ENCODE measurements at regions not wholly inside any gene's neighbourhood (a gene's known extent, or its start where the extent isn't known, plus 50 kb on each side); places are given as distances from the start of the nearest gene placed in this dataset.
"Not testable (repeated sequence)": the region's sequence is repeated elsewhere in the genome, so short reads cannot be mapped to it uniquely, and the experiment has no call there.

DNA sequence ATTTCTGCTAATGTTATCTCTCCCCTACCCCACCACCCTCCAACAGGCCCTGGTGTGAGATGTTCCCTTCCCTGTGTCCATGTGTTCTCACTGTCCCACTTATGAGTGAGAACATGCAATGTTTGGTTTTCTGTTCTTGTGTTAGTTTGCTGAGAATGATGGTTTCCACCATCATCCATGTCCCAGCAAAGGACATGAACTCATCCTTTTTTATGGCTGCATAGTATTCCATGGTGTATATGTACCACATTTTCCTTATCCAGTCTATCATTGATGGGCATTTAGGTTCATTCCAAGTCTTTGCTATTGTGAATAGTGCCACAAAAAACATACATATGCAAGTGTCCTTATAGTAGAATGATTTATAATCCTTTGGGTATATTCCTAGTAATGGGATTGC lies 104.5 kb downstream of the ZNF33B start:
- DNase-seq (ENCODE audit: low read depth) = not testable (repeated sequence)

DNA sequence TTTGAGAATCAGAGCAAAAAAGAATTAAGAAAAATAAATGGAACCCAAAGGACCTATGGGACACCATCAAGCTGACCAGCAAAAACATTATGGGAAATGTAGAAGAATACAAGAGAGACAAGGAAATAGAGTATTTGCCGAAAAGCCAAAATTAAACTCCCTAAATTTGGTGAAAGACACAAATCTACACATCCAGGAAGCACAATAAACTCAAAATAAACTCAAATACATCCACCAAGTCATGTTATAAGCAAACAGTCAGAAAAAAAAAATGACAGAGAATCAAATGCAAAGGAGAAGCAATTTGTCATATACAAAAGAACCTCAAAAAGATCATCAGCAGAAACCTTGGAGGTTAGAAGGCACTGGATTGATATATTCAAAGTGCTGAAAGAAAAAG lies 105.4 kb downstream of the ZNF33B start:
- DNase-seq (ENCODE audit: low read depth) = no peak

DNA sequence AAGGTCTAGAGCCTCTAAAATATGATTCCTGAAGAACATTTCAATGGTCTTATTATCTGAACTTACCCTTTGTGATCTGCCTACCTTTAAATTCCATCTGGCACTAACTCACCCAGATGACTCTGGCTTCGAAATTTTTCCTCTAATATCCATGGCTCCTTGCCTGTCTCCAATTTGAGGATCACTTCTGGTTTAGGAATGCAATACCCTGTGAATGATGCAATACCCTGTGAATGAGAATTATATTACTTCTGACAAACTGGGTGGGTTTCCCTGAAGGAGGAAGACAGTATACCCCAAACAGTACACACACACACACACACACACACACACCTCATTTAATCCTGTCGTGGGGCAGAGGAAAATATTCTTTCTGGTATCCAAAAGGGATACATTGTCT lies 115.3 kb downstream of the ZNF33B start:
- DNase-seq (ENCODE audit: low read depth) = no peak

DNA sequence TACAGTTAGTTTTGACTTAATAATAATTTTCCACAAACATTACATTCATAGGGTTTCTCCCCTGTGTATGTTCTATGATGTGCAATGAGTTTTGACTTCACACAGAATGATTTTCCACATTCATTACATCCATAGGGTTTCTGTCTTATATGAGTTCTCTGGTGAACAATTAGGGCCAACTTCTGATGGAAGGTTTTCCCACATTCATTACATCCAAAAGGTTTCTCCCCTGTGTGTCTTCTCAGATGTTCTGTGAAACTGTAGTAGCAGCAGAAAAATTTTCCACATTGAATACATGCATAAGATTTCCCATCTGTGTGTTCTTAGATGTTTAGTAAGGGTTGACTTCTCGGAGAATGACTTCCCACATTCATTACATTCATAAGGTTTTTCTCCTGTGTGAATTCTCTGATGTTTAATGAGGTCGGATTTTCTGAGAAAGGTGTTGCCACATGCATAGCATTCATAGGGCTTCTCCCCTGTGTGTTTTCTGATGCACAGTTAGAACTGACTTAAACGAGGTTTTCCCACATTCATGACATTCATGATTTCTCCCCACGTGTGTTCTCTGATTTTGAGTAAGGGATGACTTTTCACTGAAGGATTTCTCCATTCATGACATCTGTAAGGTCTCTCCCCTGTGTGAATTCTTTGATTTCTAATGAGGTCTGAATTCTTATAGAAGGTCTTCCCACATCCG lies 118.5 kb downstream of the ZNF33B start:
- no peak for DNase-seq (ENCODE audit: low read depth)

DNA sequence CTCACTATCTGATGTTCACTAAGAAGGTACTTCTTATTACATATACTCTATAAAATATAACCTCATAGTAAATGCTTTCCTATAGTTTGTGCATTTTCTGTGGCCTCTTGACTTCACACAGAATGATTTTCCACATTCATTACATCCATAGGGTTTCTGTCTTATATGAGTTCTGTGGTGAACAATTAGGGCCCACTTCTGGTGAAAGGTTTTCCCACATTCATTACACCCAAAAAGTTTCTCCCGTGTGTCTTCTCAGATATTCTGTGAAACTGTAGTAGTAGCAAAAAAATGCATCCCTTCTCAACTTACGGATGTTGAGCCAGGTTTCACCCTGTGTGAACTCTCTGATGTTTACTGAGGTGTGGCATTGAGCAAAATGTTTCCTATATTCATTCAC lies 119.3 kb downstream of the ZNF33B start:
- DNase-seq (ENCODE audit: low read depth) = no peak

DNA sequence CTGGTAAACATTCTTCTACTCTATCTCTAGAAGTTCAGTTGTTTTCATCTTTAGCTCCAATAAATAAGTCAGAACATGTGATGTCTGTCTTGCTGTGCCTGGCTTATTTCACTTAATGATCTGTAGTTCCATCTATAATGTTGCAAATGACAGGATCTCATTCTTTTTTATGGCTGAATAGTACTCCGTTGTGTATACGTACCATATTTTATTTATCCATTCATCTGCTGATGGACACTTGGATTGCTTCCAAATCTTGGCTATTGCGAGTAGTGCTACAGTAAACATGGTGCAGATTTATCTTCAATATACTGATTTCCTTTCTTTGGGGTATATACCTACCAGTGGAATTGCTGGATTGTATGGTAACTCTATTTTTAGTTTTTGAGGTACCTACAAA lies 124.4 kb downstream of the ZNF33B start:
- no peak for DNase-seq (ENCODE audit: low read depth)

DNA sequence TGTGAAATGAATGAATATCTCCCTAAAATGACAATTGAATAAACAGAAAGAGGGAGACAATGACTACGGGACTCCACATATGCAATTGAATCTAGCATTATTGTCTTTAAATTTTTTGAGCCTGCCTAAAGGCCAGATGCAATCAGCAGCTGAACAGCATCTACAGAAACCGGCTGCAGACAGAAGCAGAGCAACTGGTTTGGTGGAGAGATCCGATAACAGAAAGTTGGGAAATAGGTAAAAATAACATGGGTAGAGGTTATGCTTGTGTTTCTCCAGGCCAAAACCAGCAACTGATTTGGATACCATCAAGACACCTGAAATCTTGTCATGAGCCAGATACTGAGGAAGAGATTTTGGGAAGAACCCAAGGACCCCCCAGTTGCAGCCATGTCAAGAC lies 146.6 kb downstream of the ZNF33B start:
- no peak for DNase-seq (ENCODE audit: low read depth)

DNA sequence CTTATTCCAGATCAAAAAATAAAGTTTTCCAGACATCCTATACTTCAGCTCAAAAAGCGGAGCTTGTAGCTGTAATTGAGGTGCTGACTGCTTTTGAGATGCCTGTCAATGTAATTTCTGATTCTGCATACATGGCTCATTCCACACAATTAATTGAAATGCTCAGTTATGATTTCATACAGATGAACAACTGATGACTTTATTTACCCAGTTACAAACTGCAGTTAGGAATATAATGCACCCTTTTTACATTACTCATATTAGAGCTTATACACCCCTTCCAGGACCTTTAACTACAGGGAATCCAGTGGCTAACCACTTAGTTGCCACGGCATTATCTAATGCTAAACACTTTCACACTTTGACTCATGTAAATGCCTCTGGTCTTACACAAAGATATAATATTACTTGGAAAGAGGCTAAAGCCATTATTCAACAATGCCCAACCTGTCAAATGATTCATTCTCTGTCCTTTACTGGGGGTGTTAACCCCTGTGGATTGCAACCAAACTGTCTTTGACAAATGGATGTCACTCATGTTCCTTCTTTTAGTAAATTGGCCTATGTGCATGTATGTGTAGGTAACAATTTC lies 147.3 kb downstream of the ZNF33B start:
- no peak for DNase-seq (ENCODE audit: low read depth)

DNA sequence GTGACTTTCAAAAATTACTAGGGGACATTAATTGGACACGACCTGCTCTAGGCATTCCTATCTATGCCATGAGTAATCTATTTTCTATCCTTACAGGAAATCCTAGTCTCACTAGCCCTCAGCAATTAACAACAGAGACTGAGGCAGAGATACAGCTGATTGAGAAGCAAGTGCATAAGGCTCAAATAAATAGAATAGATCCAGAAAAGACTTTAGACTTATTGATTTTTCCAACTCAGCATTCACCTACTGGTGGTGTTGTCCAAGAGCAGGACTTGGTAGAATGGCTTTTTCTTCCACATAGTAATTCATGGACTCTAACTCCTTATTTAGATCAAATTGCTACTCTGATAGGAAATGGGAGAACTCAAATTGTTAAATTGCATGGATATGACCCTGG lies 148.0 kb downstream of the ZNF33B start:
- no peak for DNase-seq (ENCODE audit: low read depth)

DNA sequence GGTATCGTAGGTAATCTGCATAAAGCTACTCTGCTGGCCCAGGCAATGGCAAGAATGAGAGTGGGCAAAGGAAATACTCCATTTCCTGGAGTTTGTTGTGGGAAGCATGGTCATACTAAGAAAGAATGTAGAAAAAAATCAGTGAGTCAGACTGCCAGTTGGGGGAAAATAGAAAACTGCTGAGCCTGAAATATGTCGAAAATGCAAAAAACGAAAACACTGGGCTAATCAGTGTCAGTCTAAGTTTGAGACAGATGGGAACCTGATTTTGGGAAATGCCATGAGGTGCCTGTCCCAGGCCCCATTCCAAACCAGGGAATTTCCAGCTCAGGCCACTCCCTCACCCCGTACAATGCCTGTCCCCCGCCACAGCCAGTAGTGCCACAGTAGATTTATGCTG lies 150.0 kb downstream of the ZNF33B start:
- DNase-seq (ENCODE audit: low read depth) = no peak

DNA sequence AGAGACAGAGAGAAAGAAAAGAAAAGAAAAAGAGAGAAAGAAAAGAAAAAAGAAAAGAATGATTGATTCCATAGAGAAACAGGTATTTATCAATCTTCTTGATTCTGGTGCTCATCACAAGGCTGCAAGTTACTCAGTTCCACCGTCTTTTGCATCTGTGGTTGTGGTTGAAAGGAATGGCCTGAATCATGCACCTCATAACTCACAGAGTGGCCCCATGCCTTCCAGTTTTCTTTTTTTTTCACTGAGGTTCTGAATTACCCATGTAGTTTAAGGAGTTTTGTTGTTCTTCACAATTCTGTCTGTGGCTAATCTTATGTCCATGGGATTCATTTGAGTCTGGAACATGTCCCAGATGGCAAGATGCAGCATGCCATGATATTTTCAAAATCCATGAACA lies 156.0 kb downstream of the ZNF33B start:
- DNase-seq (ENCODE audit: low read depth) = no peak

DNA sequence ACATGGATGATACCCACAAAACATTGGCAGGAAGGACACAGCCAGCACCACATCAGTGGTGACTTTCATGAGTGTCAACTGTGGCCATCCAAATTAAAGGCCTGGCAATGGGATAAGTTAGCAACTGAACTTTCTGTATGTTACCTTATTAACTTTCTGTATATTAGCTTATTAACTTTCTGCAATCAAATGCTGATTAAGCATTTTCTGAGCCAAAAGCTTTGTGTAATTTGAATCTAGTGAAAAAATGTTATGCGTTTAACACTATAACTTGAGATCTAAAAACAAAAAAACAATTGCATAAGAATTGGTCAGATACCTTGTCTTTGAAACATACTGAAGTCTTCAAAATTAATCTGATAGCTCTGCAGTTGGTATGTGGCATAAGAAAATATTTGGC lies 159.3 kb downstream of the ZNF33B start:
- DNase-seq (ENCODE audit: low read depth) = no peak

DNA sequence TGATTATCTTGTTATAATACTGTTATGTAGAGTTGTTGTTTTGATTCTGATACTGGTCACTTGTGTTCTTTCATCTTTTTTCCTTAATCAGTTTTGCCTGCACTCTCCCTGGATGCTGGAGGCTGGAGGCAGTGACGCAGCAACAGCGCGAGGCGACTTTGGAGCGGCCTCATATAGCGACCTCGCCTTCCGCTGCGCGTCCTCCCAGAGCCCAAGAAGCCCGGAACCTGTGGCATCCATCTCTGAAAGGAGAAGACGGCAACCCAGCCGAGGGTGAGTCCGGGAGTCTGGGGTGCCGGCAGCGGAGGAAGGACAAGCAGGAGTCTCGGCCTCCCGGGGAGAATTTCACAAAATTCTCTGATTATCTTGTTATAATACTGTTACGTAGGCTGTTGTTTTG lies 161.2 kb downstream of the ZNF33B start:
- no peak for DNase-seq (ENCODE audit: low read depth)

DNA sequence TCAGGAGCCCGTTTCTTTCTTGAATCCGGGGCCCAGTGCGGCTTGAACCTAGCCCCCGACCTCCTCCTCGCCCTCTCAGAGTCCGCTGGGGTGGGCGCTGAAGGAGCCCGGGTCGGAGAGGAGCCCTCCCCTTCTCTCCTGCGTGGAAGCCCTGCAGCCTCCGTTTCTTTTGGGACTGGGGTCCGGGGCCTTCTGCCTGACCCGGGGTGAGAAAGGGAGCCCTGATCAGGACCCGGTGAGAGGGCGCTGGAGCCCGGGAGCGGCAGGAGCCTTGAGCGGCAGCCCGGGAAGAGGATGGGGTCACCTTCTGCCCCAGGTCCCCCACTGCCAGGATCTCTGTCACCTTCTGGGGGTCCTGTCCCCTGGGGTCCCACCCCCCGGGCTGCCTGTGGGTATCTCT lies 162.3 kb downstream of the ZNF33B start:
- DNase-seq (ENCODE audit: low read depth) = no peak

DNA sequence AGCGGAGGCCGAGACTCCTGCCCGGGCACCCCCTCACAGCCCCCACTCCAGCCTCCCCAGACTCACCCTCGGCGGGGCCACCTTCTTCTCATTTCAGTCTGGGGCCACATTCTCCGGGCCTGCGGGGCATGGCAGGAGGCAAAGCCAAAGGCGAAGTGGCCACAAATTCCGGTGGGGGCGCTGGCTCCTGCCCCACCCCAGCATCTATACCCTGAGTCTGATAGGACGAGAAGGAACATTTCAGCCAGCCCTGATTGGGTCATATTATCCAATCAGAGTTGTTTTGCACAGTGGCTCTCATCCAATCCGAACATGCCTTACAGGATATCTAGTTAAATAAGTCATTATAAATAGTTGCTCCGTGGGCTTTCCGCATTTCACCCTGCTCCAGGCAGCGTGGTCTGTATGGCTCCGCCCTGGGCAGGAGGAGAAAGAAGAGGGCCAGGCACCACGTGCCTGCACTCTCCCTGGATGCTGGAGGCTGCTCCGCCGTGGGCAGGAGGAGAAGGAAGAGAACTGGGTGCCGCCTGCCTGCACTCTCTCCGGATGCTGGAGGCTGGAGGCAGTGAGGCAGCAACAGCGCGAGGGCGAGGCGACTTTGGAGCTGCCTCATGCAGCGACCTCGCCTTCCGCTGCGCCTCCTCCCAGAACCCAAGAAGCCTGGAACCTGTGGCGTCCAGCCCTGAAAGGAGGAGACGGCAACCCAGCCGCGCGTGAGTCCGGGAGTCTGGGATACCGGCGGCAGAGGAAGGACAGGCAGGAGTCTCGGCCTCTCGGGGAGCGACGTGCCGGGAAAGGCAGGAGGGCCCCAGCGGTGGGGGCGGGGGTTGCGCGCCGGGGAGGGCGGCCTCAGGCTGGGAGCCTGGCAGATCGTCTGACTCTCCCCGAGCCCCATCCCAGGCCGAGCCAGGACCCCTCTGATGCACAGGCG lies 162.9 kb downstream of the ZNF33B start:
- no peak for DNase-seq (ENCODE audit: low read depth)

DNA sequence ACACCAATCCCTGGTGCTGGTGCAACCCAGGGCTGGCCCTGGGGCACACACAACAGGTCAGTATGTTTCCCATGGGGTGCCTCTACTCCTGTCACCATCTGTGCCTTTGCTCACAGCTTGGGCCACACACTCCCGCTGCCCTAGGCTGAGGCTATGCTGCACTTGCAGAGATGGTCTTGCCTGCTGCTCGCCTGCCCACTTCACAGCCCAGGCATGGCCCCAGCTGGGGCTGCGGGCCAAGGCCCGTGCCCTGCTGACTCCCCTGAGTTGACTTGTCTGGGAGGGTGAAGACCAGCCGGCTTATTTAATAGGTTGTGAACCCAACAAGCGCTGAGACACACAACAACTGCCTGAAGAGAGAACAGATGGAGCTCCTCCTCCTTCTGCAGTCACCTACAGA lies 184.1 kb downstream of the ZNF33B start:
- DNase-seq (ENCODE audit: low read depth) = no peak

DNA sequence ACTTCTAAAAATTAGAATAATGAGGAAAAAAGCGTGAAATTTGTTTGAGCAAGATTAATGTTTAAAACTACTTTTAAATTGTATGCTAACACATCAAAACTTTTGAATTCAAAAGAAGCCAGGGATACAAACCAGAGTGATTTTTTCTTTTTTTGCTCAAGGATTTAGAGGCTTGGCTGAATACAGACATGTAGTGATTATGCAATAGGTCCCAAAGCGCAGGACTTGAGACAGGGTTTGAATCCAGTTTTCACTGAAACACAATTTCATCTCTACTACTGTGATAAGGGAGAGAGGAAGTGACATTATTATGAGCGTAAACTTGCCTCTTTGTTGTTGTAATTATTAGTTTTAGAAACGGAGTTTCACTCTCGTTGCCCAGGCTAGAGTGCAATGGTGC lies 207.3 kb downstream of the ZNF33B start:
- no peak for DNase-seq (ENCODE audit: low read depth)

DNA sequence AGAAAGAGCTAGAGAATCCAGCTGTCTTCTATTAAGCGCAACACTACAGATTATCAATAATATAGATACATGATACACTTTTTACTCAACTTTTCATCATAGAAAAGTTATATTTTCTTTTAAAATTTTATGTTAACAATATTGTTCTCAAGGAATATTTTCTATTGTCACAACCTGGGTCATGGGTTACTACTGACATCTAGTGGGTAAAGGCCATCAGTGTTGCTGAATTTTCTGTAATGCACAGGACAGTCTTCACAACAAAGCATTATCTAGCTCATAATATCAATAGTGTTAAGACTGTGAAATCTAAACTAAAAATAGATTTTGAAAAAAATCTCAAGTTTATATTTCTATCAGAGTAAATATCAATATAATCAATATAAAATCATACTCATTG lies 209.8 kb downstream of the ZNF33B start:
- DNase-seq (ENCODE audit: low read depth) = no peak

DNA sequence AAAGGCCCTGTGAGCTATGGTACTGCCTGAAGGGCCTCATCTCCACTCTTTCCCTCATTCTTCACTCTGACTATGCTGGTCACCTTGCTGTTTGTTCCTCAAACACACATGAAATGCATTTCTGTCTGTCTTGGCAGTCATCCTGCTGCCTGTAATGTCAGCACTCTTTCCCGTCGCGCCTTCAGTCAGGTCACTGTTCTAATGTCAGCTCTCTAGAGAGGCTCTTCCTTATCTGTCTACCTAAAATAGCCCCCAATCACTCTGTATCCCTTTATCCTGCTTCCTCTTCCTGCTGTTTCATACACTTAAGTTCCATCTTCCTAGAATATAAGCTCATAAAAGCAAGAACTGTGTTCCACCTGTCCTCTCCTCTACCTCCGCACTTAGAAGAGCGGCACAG lies 215.5 kb downstream of the ZNF33B start:
- DNase-seq (ENCODE audit: low read depth) = no peak

DNA sequence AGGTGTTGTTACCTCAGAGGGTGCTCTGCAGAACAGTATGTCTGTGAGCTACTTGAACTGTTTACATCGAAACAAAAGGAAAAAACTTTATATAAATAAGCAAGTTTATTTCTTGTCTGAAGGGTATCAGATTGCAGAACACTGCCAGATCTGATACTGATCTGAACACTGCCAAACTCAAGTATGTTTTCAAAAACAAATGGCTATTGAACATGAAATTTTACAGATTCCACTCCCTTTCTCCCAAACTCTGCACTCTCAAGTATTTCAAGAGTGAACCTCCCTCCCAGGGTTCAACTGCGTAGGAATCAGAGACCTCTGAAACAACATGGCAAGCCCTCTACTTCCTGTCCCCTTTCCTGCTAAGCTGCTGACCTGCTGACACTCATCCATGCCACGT lies 216.6 kb downstream of the ZNF33B start:
- no peak for DNase-seq (ENCODE audit: low read depth)

DNA sequence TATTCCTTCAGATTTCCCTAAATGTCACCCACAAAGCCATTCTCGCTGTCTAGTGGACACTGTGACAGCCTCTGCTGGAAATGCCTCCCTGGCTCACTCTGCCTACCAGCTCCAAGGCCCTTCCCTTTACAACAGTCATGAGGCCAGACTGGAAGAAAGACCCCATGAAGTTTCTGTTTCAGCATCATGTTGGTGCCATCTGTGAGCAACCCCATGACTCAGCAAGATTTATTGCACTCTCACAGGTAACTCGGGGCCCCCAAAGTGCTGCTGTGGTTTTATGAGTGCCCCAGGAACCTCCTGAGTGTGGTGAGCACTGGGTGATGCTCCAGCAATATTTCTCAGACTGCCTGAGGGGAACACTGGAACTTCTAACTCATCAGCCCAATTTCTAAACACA lies 218.6 kb downstream of the ZNF33B start:
- DNase-seq (ENCODE audit: low read depth) = no peak

DNA sequence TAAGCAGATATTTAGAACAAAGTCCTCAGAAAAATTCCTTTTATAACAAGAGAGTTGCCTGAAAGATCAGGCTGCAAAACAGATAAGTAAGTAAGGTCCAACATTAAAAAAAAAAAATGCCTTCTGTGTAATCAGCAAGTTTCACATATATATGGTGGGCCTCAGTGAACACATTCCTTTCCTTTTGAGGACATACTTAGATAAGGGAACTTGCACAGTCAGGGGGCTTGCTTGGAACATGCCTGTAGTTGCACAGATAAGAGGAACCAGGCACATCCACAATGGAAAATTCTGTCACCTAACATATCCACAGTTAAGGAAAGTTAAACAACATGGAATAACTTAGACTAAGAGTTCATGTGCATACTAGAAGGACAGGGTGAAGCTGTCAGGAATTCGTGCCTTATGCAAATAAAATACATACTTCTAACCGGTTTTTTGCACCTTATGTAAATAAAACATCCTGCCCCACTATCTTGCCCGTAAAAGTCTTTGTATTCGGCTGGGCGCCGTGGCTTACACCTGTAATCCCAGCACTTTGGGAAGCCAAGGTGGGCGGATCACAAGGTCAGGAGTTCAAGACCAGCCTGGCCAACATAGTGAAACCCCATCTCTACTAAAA lies 257.3 kb downstream of the ZNF33B start:
- no peak for DNase-seq (ENCODE audit: low read depth)
